ENCODE measurements at regions not wholly inside any gene's neighbourhood (a gene's known extent, or its start where the extent isn't known, plus 50 kb on each side); places are given as distances from the start of the nearest gene placed in this dataset.
A peak's percentile ranks its signal among the peaks of the same experiment; 100 is the strongest.

DNA sequence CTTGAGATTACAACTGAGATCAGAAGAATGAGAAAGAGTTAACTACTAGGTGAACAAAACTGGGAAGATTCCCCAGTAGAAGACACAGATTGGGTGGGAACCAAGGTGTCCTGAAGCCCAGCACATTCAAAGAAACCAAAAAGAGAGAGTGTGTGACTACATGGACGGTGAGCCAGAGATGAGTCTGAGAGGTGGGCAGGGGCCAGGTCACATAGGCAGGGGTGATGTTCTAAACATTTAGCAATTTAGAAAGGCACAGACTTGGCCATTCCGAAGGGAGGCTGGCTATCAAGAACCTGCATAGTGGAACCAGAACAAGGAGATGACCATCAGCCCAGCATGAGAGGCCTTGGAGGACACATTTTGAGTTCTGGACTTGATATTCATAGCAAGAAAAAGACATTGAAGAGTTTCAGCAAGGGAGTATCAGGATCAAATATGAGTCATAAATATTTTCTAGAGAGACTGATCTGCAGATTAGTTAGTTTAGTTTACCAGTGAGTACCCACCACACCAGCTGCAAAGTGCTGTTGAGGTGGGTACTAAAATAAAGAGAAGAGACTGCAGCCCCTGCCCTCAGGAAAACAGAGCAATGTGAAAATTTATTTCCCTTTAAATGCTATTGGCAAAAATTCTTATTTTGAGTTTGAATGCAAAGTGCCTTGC is 340.5 kb upstream of the PRDM1 start:
- no peaks in the 10 kb centered on the region for H3K36me3 ChIP-seq (ENCODE audit: control insufficient read depth in 1 of 2, insufficient read depth in 2 of 2, low read depth in 1 of 2, low read length in 2 of 2)
- WGBS, result 92% methylated on average over 2 of the region's 2 CpGs
- no peak overlapping the region for H2AK5ac ChIP-seq (ENCODE audit: low read length, severe bottlenecking)
- H4K8ac ChIP-seq (ENCODE audit: low read length), result no peak overlapping the region
- no peak overlapping the region for H2BK15ac ChIP-seq (ENCODE audit: low read depth, poor library complexity, severe bottlenecking)
- H3K9ac ChIP-seq (ENCODE audit: low read length), result no peak overlapping the region
- no peak overlapping the region for H3K4me2 ChIP-seq (ENCODE audit: low read length, poor library complexity, severe bottlenecking)
- no peak overlapping the region for H3K18ac ChIP-seq (ENCODE audit: low read depth in 1 of 2, low read length in 2 of 2)
- H3K4ac ChIP-seq (ENCODE audit: low read depth in 1 of 2, low read length in 2 of 2), result no peak overlapping the region
- H2AFZ ChIP-seq (ENCODE audit: low read depth, low read length), result no peak overlapping the region
- H3K9me3 ChIP-seq (ENCODE audit: control insufficient read depth, low read length), result no peaks in the 10 kb centered on the region
- no peak overlapping the region for H3K23ac ChIP-seq (ENCODE audit: low read length in 2 of 2)
- H3K79me1 ChIP-seq (replicated peaks; ENCODE audit: low read length, poor library complexity, severe bottlenecking), result no peaks in the 10 kb centered on the region
- no peak overlapping the region for H3K27ac ChIP-seq (ENCODE audit: low read length, poor library complexity, severe bottlenecking)
- no peak overlapping the region for H2BK120ac ChIP-seq (ENCODE audit: low read depth, low read length)
- DNase-seq, result no peak
- H3K4me1 ChIP-seq (ENCODE audit: control insufficient read depth, insufficient read depth, low read depth, low read length), result no peaks in the 10 kb centered on the region
- no peak overlapping the region for H3K4me3 ChIP-seq (ENCODE audit: insufficient read depth in 1 of 2, low read depth in 1 of 2, low read length in 2 of 2)
- H4K91ac ChIP-seq (ENCODE audit: low read length), result no peak overlapping the region
- no peak overlapping the region for H2BK12ac ChIP-seq (ENCODE audit: low read length in 2 of 2)
- no peak overlapping the region for H2BK5ac ChIP-seq (ENCODE audit: low read depth, low read length, poor library complexity, severe bottlenecking)
- H3K14ac ChIP-seq (ENCODE audit: low read length in 2 of 2), result no peak overlapping the region
- H3K27me3 ChIP-seq (ENCODE audit: control insufficient read depth in 1 of 2, insufficient read depth in 1 of 2, low read length in 2 of 2), result no peaks in the 10 kb centered on the region

DNA sequence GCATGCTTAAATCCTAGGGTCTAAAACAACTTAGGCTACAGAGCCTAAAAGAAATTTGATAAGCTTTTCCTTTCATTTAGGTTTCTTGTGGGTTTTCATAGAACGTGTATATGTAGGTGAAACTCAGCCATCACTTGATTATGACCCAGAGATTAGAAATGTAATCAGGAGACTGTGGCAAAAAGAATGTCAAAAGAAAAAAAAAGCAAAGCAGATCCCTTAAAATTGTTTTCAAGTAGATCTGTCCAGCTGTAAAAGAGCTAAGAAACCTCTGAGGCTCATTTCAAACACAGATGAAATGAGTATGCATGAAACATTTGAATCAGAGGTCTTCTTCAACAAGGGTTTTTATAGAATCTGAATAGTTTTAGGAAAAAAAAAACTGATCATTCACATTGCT is 341.3 kb upstream of the PRDM1 start:
- Histone ChIP-seq H3K36me3 (ENCODE audit: control insufficient read depth in 1 of 2, insufficient read depth in 2 of 2, low read depth in 1 of 2, low read length in 2 of 2) (no peaks in the 10 kb centered on the region), H3K79me1 (replicated peaks; ENCODE audit: low read length, poor library complexity, severe bottlenecking) (no peaks in the 10 kb centered on the region), H2BK120ac (ENCODE audit: low read depth, low read length) (no peak overlapping the region), H3K4me2 (ENCODE audit: low read length, poor library complexity, severe bottlenecking) (no peak overlapping the region), H2BK12ac (ENCODE audit: low read length in 2 of 2) (no peak overlapping the region), H2BK15ac (ENCODE audit: low read depth, poor library complexity, severe bottlenecking) (no peak overlapping the region), H2AK5ac (ENCODE audit: low read length, severe bottlenecking) (no peak overlapping the region), H3K14ac (ENCODE audit: low read length in 2 of 2) (no peak overlapping the region), H3K27me3 (ENCODE audit: control insufficient read depth in 1 of 2, insufficient read depth in 1 of 2, low read length in 2 of 2) (no peaks in the 10 kb centered on the region), H2AFZ (ENCODE audit: low read depth, low read length) (no peak overlapping the region), H3K4me3 (ENCODE audit: insufficient read depth in 1 of 2, low read depth in 1 of 2, low read length in 2 of 2) (no peak overlapping the region), H3K4me1 (ENCODE audit: control insufficient read depth, insufficient read depth, low read depth, low read length) (no peaks in the 10 kb centered on the region), H3K23ac (ENCODE audit: low read length in 2 of 2) (no peak overlapping the region), H3K27ac (ENCODE audit: low read length, poor library complexity, severe bottlenecking) (no peak overlapping the region), H3K4ac (ENCODE audit: low read depth in 1 of 2, low read length in 2 of 2) (no peak overlapping the region), H4K8ac (ENCODE audit: low read length) (no peak overlapping the region), H2BK5ac (ENCODE audit: low read depth, low read length, poor library complexity, severe bottlenecking) (no peak overlapping the region), H3K9me3 (ENCODE audit: control insufficient read depth, low read length) (no peaks in the 10 kb centered on the region), H4K91ac (ENCODE audit: low read length) (no peak overlapping the region), H3K9ac (ENCODE audit: low read length) (no peak overlapping the region), H3K18ac (ENCODE audit: low read depth in 1 of 2, low read length in 2 of 2) (no peak overlapping the region)
- DNase-seq, result no peak
- 82% methylated on average over 1 of the region's 1 CpG for WGBS

DNA sequence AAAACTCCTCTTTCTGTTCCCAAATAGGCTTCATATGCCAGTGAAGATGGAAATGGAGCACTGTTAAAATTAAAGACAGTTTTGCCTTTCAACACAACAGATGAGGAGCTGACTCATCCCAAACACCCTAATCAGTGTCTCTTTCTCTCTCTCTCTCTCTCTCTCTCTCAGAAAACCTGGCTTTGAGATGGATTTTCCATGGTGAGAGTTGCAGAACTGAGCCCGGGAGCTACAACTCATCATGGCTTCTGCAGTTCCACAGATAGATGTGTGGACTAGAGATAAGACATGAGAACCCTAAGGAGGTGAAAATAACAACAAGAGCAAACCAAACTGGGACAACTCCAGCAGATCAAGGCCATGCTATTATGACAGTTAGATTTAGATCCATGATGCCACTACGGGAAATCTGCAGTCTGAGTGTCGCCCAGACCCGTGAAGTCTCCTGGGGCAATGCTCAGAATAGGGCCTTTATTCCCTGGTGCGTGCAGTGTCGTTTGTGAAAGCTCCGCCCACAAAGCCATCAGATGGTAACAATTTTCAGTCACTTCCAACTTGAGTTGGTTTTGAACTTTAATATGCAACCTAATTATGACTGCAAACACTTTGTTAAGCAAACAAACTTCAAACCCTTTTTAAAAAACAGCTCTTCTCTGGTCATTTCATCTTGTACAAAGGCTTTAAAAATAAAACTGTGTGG is 338.2 kb upstream of the PREP start:
- 89% methylated on average over 7 of the region's 7 CpGs for WGBS
- H3K4me2 ChIP-seq (ENCODE audit: low read length, poor library complexity, severe bottlenecking), result no peak overlapping the region
- no peak overlapping the region for H3K4ac ChIP-seq (ENCODE audit: low read depth in 1 of 2, low read length in 2 of 2)
- H4K91ac ChIP-seq (ENCODE audit: low read length), result no peak overlapping the region
- H3K36me3 ChIP-seq (ENCODE audit: control insufficient read depth in 1 of 2, insufficient read depth in 2 of 2, low read depth in 1 of 2, low read length in 2 of 2), result no peaks in the 10 kb centered on the region
- no peak overlapping the region for H3K4me3 ChIP-seq (ENCODE audit: insufficient read depth in 1 of 2, low read depth in 1 of 2, low read length in 2 of 2)
- no peak overlapping the region for H3K9ac ChIP-seq (ENCODE audit: low read length)
- H3K79me1 ChIP-seq (replicated peaks; ENCODE audit: low read length, poor library complexity, severe bottlenecking), result no peaks in the 10 kb centered on the region
- peak; percentile 13 for DNase-seq
- no peaks in the 10 kb centered on the region for H3K27me3 ChIP-seq (ENCODE audit: control insufficient read depth in 1 of 2, insufficient read depth in 1 of 2, low read length in 2 of 2)
- H3K9me3 ChIP-seq (ENCODE audit: control insufficient read depth, low read length), result no peaks in the 10 kb centered on the region
- H2BK5ac ChIP-seq (ENCODE audit: low read depth, low read length, poor library complexity, severe bottlenecking), result no peak overlapping the region
- no peak overlapping the region for H2AK5ac ChIP-seq (ENCODE audit: low read length, severe bottlenecking)
- H3K14ac ChIP-seq (ENCODE audit: low read length in 2 of 2), result peak overlapping the region in 1 of 2 experiments; percentile 48
- H2BK15ac ChIP-seq (ENCODE audit: low read depth, poor library complexity, severe bottlenecking), result no peak overlapping the region
- no peak overlapping the region for H3K27ac ChIP-seq (ENCODE audit: low read length, poor library complexity, severe bottlenecking)
- H2AFZ ChIP-seq (ENCODE audit: low read depth, low read length), result peak overlapping the region; percentile 4
- H3K4me1 ChIP-seq (ENCODE audit: control insufficient read depth, insufficient read depth, low read depth, low read length), result no peaks in the 10 kb centered on the region
- no peak overlapping the region for H2BK12ac ChIP-seq (ENCODE audit: low read length in 2 of 2)
- no peak overlapping the region for H2BK120ac ChIP-seq (ENCODE audit: low read depth, low read length)
- no peak overlapping the region for H3K23ac ChIP-seq (ENCODE audit: low read length in 2 of 2)
- H3K18ac ChIP-seq (ENCODE audit: low read depth in 1 of 2, low read length in 2 of 2), result no peak overlapping the region
- H4K8ac ChIP-seq (ENCODE audit: low read length), result no peak overlapping the region

DNA sequence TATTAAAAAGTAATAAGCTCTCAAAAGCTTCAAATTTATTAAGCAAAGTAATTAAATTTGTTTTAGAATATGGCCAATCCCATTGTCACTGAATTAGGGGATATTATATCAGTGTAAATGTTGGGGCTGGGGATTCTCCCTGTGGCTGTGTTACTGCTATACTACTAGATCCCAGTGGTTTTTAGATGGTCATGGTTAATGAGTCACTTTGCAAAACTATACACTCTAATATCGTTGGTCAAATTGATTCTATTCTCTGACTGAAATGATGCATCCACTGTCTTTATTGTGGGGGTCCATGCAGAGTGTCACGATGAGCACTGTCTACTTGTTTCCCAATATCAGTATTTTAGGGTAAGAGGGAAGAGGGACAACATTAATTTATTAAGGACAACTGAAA is 336.9 kb upstream of the PREP start:
- no peaks in the 10 kb centered on the region for H3K4me1 ChIP-seq (ENCODE audit: control insufficient read depth, insufficient read depth, low read depth, low read length)
- no peak overlapping the region for H4K8ac ChIP-seq (ENCODE audit: low read length)
- H3K27ac ChIP-seq (ENCODE audit: low read length, poor library complexity, severe bottlenecking), result no peak overlapping the region
- no peaks in the 10 kb centered on the region for H3K27me3 ChIP-seq (ENCODE audit: control insufficient read depth in 1 of 2, insufficient read depth in 1 of 2, low read length in 2 of 2)
- H4K91ac ChIP-seq (ENCODE audit: low read length), result no peak overlapping the region
- H3K18ac ChIP-seq (ENCODE audit: low read depth in 1 of 2, low read length in 2 of 2), result no peak overlapping the region
- H2BK15ac ChIP-seq (ENCODE audit: low read depth, poor library complexity, severe bottlenecking), result no peak overlapping the region
- no peak overlapping the region for H2BK12ac ChIP-seq (ENCODE audit: low read length in 2 of 2)
- no peak overlapping the region for H2BK120ac ChIP-seq (ENCODE audit: low read depth, low read length)
- DNase-seq, result no peak
- no peaks in the 10 kb centered on the region for H3K36me3 ChIP-seq (ENCODE audit: control insufficient read depth in 1 of 2, insufficient read depth in 2 of 2, low read depth in 1 of 2, low read length in 2 of 2)
- H3K9me3 ChIP-seq (ENCODE audit: control insufficient read depth, low read length), result no peaks in the 10 kb centered on the region
- no peaks in the 10 kb centered on the region for H3K79me1 ChIP-seq (replicated peaks; ENCODE audit: low read length, poor library complexity, severe bottlenecking)
- no peak overlapping the region for H3K9ac ChIP-seq (ENCODE audit: low read length)
- no peak overlapping the region for H3K14ac ChIP-seq (ENCODE audit: low read length in 2 of 2)
- no peak overlapping the region for H2AFZ ChIP-seq (ENCODE audit: low read depth, low read length)
- H3K4me2 ChIP-seq (ENCODE audit: low read length, poor library complexity, severe bottlenecking), result no peak overlapping the region
- no peak overlapping the region for H2BK5ac ChIP-seq (ENCODE audit: low read depth, low read length, poor library complexity, severe bottlenecking)
- H3K23ac ChIP-seq (ENCODE audit: low read length in 2 of 2), result no peak overlapping the region
- no peak overlapping the region for H2AK5ac ChIP-seq (ENCODE audit: low read length, severe bottlenecking)
- H3K4ac ChIP-seq (ENCODE audit: low read depth in 1 of 2, low read length in 2 of 2), result no peak overlapping the region
- H3K4me3 ChIP-seq (ENCODE audit: insufficient read depth in 1 of 2, low read depth in 1 of 2, low read length in 2 of 2), result no peak overlapping the region
- 100% methylated on average over 1 of the region's 2 CpGs for WGBS

Data from mesenchymal stem cell (in vitro differentiated cells and primary cell).